ENCODE measurements at regions not wholly inside any gene's neighbourhood (a gene's known extent, or its start where the extent isn't known, plus 50 kb on each side); places are given as distances from the start of the nearest gene placed in this dataset.

DNA sequence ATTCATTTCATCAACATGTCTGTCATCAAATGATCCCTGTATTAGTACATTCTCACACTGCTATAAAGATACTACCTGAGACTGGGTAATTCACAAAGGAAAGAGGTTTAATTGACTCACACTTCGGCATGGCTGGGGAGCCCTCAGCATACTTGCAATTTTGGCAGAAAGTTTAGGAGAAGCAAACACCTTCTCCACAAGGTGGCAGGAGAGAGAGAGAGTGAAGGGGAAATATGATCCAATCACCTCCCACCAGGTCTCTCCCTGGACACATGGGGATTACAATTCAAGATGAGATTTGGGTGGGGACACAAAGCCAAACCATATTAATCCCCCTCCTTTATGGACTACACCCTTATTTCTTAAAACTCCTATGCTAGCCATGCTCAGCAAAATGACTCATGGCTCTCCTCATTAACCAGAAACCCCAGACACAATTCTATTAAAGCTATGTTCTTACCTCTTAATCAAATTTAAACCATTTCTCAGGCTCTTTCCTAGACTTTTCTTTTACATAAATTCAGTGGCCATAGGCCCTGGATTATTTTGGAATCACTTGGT, 932.3 kb downstream of the FLRT2 start:
- no peak for TF ChIP-seq CTCF (IDR thresholded peaks at IDR 0.05; ENCODE audit: extremely low read depth, missing control alignments)
- no peak for DNase-seq (ENCODE audit: low spot score)

DNA sequence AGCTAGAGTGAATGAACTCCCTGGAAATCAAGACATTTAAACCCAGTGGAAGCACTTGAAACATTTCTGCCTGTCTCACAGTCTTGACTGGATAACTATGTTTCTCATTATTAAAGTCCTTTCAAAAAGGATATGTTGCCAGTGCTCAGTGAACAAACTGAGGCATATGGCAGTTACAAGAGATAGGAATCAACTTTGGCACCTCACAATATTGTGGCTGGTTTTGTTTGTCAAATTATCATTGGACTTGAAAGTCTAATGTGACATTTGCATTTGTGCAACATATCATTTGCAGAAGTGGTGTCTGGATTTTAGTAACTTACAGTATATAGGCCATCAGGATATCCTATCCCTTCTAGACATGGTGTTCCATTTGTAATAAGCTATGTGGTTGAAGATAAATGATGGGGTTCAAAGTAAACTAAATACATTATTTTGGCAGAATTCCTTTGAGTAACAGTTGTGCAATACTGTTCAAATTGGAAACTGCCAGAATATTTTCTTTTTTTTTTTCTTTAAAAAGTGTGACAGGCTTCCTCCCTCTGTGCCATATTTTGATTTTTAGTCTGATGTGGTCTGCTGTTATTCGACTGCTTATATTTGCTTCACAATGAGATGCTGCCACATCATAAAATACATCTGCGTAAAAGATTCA, 927.7 kb downstream of the FLRT2 start:
- TF ChIP-seq CTCF (IDR thresholded peaks at IDR 0.05; ENCODE audit: extremely low read depth, missing control alignments): no peak
- DNase-seq (ENCODE audit: low spot score): no peak

GRCh38 chr14:86450085-86450484, 920.1 kb downstream of the FLRT2 start:
- no peak for DNase-seq (ENCODE audit: low spot score)

GRCh38 chr14:86442135-86442534, 912.2 kb downstream of the FLRT2 start:
- DNase-seq (ENCODE audit: low spot score): no peak
- no peak for TF ChIP-seq CTCF (IDR thresholded peaks at IDR 0.05; ENCODE audit: extremely low read depth, missing control alignments)

More at GRCh38 chr14:86450085-86450484, 920.1 kb downstream of the FLRT2 start:
- TF ChIP-seq CTCF (IDR thresholded peaks at IDR 0.05; ENCODE audit: extremely low read depth, missing control alignments): no peak

GRCh38 chr14:86430853-86431252, 900.9 kb downstream of the FLRT2 start:
- TF ChIP-seq CTCF (IDR thresholded peaks at IDR 0.05; ENCODE audit: extremely low read depth, missing control alignments): no peak
- DNase-seq (ENCODE audit: low spot score): no peak

DNA sequence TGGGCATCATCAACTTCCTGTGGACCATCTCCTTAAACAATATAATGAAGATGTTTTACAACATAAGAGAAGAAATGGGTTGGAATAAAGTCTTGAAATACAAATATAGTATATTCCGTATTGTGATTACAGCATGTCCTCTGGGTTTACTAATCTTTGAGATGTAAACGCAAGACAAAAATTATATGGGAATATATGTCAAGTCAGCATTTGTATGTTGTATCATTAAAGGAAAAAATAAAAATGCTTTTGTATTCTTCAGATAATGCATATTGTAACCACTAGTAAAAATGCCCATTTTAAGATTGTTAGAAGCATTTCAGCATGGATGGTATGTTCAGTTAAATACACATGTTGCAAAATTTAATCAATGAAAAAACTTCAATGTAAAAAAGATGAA, 893.3 kb downstream of the FLRT2 start:
- DNase-seq (ENCODE audit: low spot score): no peak
- no peak for TF ChIP-seq CTCF (IDR thresholded peaks at IDR 0.05; ENCODE audit: extremely low read depth, missing control alignments)

GRCh38 chr14:86420131-86420530, 890.2 kb downstream of the FLRT2 start:
- TF ChIP-seq CTCF (IDR thresholded peaks at IDR 0.05; ENCODE audit: extremely low read depth, missing control alignments): no peak

More at GRCh38 chr14:86420131-86420530, 890.2 kb downstream of the FLRT2 start:
- no peak for DNase-seq (ENCODE audit: low spot score)
